ENCODE measurements at regions not wholly inside any gene's neighbourhood (a gene's known extent, or its start where the extent isn't known, plus 50 kb on each side); places are given as distances from the start of the nearest gene placed in this dataset.
A peak's percentile ranks its signal among the peaks of the same experiment; 100 is the strongest.
"Not testable (repeated sequence)": the region's sequence is repeated elsewhere in the genome, so short reads cannot be mapped to it uniquely, and the experiment has no call there.

DNA sequence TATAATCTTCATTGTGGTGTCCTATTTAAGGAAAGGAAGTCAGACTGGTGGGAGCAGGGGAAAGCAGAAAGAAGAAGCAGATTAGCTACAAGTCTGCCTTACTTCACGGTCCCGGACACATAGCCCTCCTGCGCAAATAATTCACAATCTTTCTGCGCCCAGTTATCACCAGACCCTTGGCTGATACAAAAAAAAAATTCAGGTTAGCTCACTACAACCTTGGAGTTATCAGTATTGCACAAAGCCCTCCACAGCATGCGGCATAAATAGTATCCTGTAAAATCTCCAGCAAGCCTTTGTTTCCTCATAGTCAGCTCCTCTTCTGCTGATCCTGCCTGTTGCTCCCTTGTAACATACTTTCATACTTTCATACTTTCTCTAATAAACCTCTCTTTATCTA, 148.6 kb upstream of the FUT9 start:
- DNase-seq: no peak

DNA sequence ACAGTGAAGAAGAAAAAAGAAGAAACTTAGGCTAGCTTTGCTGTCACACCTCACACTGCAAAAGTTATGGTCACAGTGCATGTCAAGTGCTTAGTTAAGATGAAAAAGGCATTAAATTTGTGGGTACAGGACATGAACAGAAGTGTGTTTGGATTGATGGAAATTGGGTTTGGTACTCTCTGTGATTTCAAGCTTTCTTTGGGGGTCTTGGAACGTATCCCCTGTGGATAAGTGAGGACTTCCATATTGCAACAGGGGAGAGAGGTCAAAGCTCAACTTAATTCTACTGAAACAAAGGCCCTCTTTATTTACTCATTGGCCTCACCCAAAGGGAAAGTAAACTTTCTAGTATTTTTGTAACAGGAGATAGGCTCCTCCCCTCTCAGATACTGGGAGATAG, 138.3 kb upstream of the FUT9 start:
- DNase-seq: no peak

DNA sequence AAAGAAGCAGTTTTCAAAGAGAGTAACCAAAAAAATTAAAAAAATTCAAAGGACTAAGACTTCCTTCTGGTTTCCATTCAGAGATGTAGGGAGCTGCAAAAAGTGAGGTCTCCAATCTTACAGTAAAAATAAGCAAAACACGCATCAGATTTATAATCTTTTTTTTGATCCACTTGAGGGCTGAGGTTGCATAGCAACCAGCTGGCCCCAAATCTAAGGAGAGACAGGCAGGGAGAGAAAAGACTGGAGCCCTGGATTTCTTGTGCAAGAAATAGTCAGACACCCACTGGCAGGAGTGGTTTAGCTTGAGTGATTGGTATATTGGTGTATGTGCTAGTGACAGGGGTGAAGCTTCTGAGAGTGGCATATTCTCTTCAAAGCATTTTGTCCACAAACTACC, 135.9 kb upstream of the FUT9 start:
- DNase-seq: no peak

DNA sequence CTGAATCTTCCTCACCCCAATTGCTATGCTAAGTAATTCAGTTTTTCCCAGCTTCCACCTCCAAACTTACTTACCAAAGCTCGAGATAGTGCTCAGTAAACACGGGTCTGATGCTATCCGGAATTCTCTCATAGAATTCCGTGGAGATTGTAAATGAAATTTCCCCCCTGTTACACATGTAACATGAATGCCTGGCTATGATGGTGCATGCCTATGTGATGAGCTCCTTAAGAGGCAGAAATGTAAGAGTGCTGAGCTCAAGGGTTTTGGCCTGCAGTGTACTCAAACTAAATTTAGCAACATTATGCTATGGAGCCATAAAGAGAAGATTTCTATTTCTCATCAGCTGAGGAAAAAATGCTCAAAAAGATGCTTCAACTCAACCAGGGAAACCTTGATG, 133.4 kb upstream of the FUT9 start:
- no peak for DNase-seq

DNA sequence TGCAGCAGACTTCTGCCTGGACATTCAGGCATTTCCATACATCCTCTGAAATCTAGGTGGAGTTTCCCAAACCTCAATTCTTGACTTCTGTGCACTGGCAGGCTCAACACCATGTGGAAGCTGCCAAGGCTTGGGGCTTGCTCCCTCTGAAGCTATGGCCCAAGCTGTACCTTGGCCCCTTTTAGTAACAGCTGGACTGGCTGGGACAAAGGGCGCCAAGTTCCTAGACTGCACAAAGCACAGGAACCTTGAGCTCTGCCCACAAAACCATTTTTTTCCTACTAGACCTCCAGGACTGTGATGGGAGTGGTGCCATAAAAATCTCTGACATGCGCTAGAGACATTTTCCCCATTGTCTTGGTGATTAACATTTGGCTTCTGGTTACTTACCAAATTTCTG, 127.1 kb upstream of the FUT9 start:
- not testable (repeated sequence) for DNase-seq

DNA sequence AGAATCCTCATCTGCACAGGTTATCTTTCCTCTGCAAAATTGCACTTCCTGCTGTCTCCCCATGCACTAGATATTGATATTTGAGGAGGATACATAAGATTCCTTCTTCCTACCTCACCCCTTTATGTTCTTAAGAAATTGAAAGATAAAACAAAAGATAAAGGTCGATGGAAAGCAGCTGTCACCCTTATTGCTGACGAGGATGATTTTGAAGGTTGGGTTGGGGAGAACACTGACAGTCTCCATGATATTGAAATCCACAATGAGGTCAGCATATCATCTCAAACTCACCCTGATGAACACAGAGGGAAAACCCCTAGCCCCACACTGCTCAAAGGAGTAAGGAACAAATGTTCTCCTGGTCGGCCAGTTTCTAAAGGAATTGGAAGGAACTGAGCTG, 110.6 kb upstream of the FUT9 start:
- DNase-seq: no peak

DNA sequence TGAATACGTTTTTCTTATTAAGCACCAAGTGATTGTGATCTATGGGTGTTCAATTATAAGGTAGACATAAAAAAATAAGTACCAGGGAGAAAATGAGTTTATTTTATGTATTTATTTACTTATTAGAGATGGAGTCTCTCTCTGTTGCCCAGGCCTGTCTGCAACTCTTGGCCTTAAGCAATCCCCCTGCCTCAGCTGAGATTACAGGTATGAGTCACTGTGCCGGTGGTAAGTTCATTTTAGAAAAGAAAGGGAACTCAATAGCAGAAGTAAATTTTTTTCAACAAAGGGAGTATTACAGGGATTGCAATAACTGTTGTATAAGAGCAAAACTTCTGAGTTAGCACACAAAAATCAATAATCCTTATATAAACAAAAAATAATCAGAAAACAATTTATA, 98.7 kb upstream of the FUT9 start:
- no peak for DNase-seq

DNA sequence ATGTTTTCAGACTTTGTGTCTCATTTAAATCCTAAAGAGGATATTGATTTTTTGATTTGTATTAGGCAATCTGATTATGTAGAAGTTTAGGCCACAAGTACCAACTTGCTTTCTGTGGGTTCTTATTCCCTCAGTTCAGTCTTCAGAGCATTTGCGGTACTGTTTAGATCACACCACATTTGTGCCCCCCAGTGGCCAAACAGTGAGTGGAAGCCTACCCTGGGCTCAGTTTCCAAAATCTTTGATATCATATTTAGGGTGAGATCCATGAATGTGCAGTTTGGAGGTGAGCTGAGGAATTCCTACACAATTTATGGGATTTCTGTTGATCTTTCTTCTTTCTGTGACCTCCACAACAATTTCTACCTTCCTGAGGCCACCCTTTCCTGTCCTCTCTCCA, 92.3 kb upstream of the FUT9 start:
- DNase-seq: peak in 1 of 2 donors; percentile 9

DNA sequence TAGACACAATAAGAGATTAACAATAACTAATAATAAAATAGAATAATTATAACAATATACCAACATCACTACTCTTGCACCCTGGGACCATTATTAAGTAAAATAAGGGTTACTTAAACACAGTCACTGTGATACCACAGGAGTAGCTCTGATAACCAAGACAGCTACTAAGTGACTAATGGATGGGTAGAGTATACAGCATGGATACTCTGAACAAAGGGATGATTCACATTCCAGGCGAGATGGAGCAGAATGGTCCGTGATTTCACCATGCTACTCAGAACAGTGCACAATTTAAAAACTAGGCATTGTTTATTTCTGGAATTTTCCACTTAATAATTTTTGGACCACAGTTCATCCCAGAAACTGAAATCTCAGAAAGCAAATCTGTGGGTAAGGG, 80.0 kb upstream of the FUT9 start:
- DNase-seq: no peak

DNA sequence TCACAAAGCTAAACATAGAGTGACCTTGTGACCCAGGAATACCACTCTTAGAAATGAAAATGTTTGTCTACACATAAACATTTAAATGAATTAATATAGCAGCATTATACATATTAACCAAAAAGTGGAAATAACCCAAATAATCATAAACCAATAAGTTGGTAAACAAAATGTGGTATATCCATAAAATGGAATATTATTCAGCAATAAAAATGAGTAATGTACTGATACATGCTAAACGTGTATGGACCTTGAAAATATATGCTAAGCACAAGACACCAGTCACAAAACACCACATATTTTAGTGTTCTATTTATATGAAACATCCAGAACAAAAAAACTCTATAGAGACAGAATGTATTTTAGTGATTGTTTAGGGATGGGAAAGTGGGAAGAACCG, 68.9 kb upstream of the FUT9 start:
- DNase-seq: no peak

DNA sequence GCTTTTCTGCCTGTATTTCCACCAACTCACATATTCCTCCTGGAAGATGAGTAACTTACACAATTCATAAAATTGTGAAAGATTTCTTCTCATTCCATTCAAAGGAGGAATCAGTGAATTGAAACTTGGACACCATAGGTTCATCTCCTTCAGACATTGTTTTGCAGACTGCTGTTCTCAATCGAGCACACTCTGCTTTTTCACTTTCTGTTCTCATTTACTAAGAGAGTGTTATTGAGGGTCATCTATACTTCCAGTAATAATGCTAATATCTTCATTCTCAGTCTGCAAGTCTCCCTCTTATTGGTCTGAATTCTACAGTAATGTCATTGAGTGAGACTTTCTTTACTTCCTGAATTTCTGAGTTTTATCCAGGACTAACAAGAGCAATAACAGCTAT, 67.5 kb upstream of the FUT9 start:
- no peak for DNase-seq

DNA sequence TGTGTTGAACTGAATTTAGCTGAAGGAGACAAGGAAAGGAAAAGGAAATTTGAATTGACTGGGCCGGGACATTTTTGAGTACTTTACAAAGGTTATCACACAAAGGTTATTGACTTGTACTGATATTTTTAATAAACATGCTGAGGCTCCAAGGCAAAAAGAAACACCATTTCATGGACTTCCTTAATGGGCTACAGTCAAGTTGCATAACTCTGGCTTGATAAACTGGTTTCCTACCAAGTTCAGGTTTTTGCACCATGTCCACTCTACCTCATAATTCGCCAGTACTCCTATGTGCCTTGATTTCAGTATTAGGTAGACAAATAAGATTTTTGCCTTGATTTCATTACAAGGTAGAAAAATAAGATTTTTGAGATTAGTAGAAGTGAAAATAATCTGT, 65.8 kb upstream of the FUT9 start:
- no peak for DNase-seq

DNA sequence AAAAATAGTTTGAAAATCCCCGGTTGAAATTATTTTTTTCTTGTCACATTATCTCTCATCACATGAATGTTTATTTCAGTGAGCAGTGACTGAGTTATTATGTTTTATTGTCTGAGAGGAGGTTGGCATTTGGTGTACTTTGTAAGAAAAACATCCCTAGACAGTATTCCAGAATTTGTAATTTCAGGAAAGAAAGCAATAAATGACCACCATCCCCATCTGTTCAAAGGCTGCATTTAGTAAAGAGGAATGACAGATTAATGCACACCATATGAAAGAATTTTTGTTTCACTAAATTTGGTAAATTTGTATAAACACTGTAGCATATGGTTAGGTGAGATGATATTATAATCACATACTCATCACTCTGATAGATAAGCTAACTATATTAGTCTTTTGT, 57.1 kb upstream of the FUT9 start:
- DNase-seq: no peak

DNA sequence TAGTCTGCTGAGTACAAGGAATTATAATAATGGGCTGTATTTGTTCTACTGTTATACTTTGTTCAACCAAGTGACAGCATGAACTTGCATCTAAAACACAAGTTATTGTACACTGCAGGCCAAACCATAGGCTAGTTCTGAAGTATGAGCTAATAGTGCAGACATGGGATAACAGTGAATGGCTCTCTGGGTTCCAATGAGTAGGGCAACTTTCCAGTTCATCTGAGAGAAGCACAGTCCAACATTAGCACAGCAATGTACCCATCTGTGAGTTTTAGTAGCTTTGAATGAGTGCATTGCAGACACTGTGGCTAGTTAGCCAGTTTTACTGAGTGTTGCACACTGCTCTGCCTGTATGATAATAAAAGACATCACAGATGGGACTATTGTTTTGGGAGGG, 56.5 kb upstream of the FUT9 start:
- DNase-seq: no peak

All from stimulated activated CD4-positive, alpha-beta T cell treated with anti-CD3 and anti-CD28 coated beads, Interleukin-2, amount 100 ng/mL, for 24 hours (primary cell).